ENCODE measurements at regions not wholly inside any gene's neighbourhood (a gene's known extent, or its start where the extent isn't known, plus 50 kb on each side); places are given as distances from the start of the nearest gene placed in this dataset.

GRCh38 chr4:146577111-146577510, 55.4 kb upstream of the SLC10A7 start:
- Histone ChIP-seq H3K9me3 (replicated peaks; ENCODE audit: control insufficient read depth, insufficient read depth, low read length) (no peaks in the 10 kb centered on the region), H3K4me3 (no peak overlapping the region), H3K36me3 (ENCODE audit: control insufficient read depth in 2 of 2, insufficient read depth in 2 of 2, low read length in 1 of 2) (no peaks in the 10 kb centered on the region), H2AFZ (ENCODE audit: control insufficient read depth, low read depth, low read length) (no peak overlapping the region), H3K27me3 (replicated peaks in 1 of 2; ENCODE audit: control insufficient read depth in 2 of 2, insufficient read depth in 2 of 2, low read length in 1 of 2) (no peaks in the 10 kb centered on the region), H4K20me1 (ENCODE audit: control insufficient read depth, insufficient read depth) (no peaks in the 10 kb centered on the region), H3K4me1 (ENCODE audit: control insufficient read depth, insufficient read depth, low read length) (no peaks in the 10 kb centered on the region), H3K79me2 (ENCODE audit: control insufficient read depth, insufficient read depth, low read length) (no peaks in the 10 kb centered on the region), H3K9ac (ENCODE audit: control insufficient read depth, insufficient read depth, low read length) (no peak overlapping the region), H3K4me2 (ENCODE audit: control insufficient read depth, insufficient read depth) (no peak overlapping the region), H3K27ac (ENCODE audit: control insufficient read depth, insufficient read depth) (no peak overlapping the region)
- CTCF ChIA-PET, result no interaction called here
- no TSS peak for BruUV-seq (replicated peaks)
- 0% methylated on average over 1 of the region's 1 CpG for WGBS (ENCODE audit: insufficient coverage, insufficient replicate concordance, low lambda C conversion rate, missing lambda C conversion rate)
- DNase-seq (ENCODE audit: low read depth, low spot score) (no peak), FAIRE-seq (no peak), ATAC-seq (no peak)
- SMC1A ChIA-PET (ENCODE audit: uncharacterized antibody, unreplicated experiment), result no interaction called here
- RAD21 ChIA-PET (ENCODE audit: unreplicated experiment), result no interaction called here
- in situ Hi-C loops (cut with MboI) (no loop called here), intact Hi-C loops (cut with micrococcal nuclease; ENCODE audit: unreplicated experiment) (no loop called here)
- POLR2A ChIA-PET, result no interaction called here
- TF ChIP-seq CUX1 (IDR thresholded peaks at IDR 0.05; ENCODE audit: insufficient replicate concordance, low read depth, low read length), result no peak
- TF ChIP-seq POLR2AphosphoS2 (IDR thresholded peaks at IDR 0.05; ENCODE audit: low read depth, low read length), result no peak
- no peak for TF ChIP-seq TCF12 (IDR thresholded peaks at IDR 0.05; ENCODE audit: low read depth, low read length)
- TF ChIP-seq ZBED1 (IDR thresholded peaks at IDR 0.05; ENCODE audit: borderline replicate concordance), result no peak
- TF ChIP-seq RELB (IDR thresholded peaks at IDR 0.05; ENCODE audit: low read depth), result no peak
- no peak for TF ChIP-seq ZBTB4 (CRISPR knock-in tag; IDR thresholded peaks at IDR 0.05)
- TF ChIP-seq ZNF207 (IDR thresholded peaks at IDR 0.05; ENCODE audit: borderline replicate concordance), result no peak
- no peak for TF ChIP-seq KDM1A (IDR thresholded peaks at IDR 0.05; ENCODE audit: borderline replicate concordance)
- TF ChIP-seq IKZF2 (IDR thresholded peaks at IDR 0.05), result no peak
- no peak for TF ChIP-seq EGR1 (IDR thresholded peaks at IDR 0.05; ENCODE audit: borderline replicate concordance in 1 of 2, low read depth in 2 of 2, low read length in 2 of 2)
- no peak for TF ChIP-seq POLR2A (IDR thresholded peaks at IDR 0.05; ENCODE audit: low read depth, low read length)
- no peak for TF ChIP-seq PML (IDR thresholded peaks at IDR 0.05; ENCODE audit: low read length)
- TF ChIP-seq ETV6 (conservative IDR thresholded peaks at IDR 0.05 in 1 of 2, IDR thresholded peaks at IDR 0.05 in 1 of 2; ENCODE audit: borderline replicate concordance in 1 of 2, low read depth in 1 of 2), result no peak
- TF ChIP-seq E2F4 (IDR thresholded peaks at IDR 0.05; ENCODE audit: low read depth, low read length), result no peak

Data from GM12878 (cell line).